Activated naive CD4-positive, alpha-beta T cell treated with anti-CD3 and anti-CD28 coated beads for 36 hours (primary cell): ENCODE measurements at regions not wholly inside any gene's neighbourhood (a gene's known extent, or its start where the extent isn't known, plus 50 kb on each side); places are given as distances from the start of the nearest gene placed in this dataset.

Source experiments
- CTCF ChIA-PET: fragments of 350-600 bp; sonication (Branson Sonifier 250); formaldehyde crosslinking; loops from one replicate; lab custom pipeline; 2021; ENCODE audit warnings: antibody characterized with exemption; lab: Charles Lee
- DNase-seq: peaks from one replicate; pipeline ENCODE4 v3.0.0-alpha.2; 2020
- H3K27ac Mint-ChIP-seq: one replicate; pipeline ENCODE4 v1.8.0; 2021; ENCODE audit warnings: mild to moderate bottlenecking, mixed read lengths
- H3K27me3 Mint-ChIP-seq: one replicate; pipeline ENCODE4 v1.8.0; 2021; ENCODE audit warnings: low read depth, mixed read lengths
- H3K36me3 Mint-ChIP-seq: one replicate; pipeline ENCODE4 v1.8.0; 2021; ENCODE audit warnings: low read depth, mixed read lengths
- H3K4me1 Mint-ChIP-seq: one replicate; pipeline ENCODE4 v1.8.0; 2021; ENCODE audit warnings: low read depth, mixed read lengths
- H3K4me3 Mint-ChIP-seq: one replicate; pipeline ENCODE4 v1.8.0; 2021; ENCODE audit warnings: mild to moderate bottlenecking, moderate library complexity, mixed read lengths
- H3K9me3 Mint-ChIP-seq: one replicate; pipeline ENCODE4 v1.8.0; 2021; ENCODE audit warnings: mixed read lengths
- intact Hi-C: fragments of 100-400 bp; cut with micrococcal nuclease; formaldehyde crosslinking; loops from one replicate; pipeline ENCODE4 v1.15.1; 2023

DNA sequence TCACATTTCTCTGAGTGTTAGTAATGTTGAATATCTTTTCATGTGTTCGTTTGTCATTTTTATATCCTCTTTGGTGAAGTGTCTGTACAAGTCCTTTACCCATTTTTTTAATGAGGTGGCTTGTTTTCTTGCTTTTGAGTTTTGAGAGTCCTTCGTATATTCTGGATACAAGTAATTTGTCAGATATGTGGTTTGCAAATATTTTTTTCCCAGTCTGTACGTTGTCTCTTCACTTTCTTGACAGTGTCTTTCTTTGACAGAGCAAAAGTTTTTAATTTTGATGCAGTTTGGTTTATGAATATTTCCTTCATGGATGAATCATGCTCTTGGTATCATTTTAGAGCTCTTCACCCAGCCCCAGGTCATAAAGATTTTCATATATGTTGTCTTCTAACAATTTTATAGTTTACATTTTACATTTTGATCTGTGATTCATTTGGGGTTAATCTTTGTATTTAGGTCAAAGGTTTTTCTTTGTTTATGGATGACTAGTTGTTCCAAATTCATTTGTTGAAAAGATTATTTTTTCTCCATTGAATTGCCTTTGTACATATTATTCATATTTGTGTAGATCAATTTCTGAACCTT is 152.5 kb downstream of the MRPL14 start:
- no peaks in the 10 kb centered on the region for H3K36me3 Mint-ChIP-seq
- no peak overlapping the region for H3K4me3 Mint-ChIP-seq
- no peak overlapping the region for H3K27ac Mint-ChIP-seq
- H3K9me3 Mint-ChIP-seq = no peaks in the 10 kb centered on the region
- H3K27me3 Mint-ChIP-seq = peaks cover 4% of the 10 kb centered on the region
- no peaks in the 10 kb centered on the region for H3K4me1 Mint-ChIP-seq
- intact Hi-C loops = no loop called here
- CTCF ChIA-PET = interaction anchor here (1.1 to 1.2 kb wide), 2 partner anchors 12 to 17 kb away, joined by 3 to 6 read pairs; no protein-coding TSS in a partner anchor
- no peak for DNase-seq

DNA sequence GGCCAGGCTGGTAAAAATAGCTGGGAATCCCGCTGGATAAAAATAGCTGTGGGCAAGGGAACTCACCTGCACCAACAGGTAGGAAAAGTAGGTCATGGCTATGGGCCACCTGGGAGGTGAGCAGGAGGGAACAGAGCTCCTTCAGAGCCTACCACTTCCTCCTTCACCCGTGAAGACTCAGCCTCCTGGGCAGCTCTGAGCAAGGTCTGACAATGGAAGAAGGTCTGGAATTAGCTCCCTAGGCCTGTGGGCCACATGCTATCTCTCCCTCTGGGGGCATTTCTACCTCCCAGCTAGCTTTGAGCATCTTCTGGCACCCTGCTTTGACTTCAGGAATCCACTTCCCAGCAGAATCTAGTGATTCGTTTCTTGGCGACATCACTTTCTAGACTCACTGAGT is 153.9 kb downstream of the MRPL14 start:
- Mint-ChIP-seq H3K4me1 (no peaks in the 10 kb centered on the region), H3K9me3 (no peaks in the 10 kb centered on the region), H3K4me3 (no peak overlapping the region), H3K27me3 (peaks cover 4% of the 10 kb centered on the region), H3K27ac (no peak overlapping the region), H3K36me3 (no peaks in the 10 kb centered on the region)
- intact Hi-C loops = no loop called here
- no peak for DNase-seq
- CTCF ChIA-PET = no interaction called here

- no peak overlapping the region for H3K4me3 Mint-ChIP-seq
- no peaks in the 10 kb centered on the region for H3K4me1 Mint-ChIP-seq
- no peaks in the 10 kb centered on the region for H3K9me3 Mint-ChIP-seq
- no peaks in the 10 kb centered on the region for H3K36me3 Mint-ChIP-seq
- intact Hi-C loops = no loop called here
- H3K27ac Mint-ChIP-seq = no peak overlapping the region
- H3K27me3 Mint-ChIP-seq = peaks cover 4% of the 10 kb centered on the region
- no peak for DNase-seq
- CTCF ChIA-PET = no interaction called here
These were observed 154.3 kb downstream of the MRPL14 start for GRCh38 chr6:43972913-43973300.

- H3K9me3 Mint-ChIP-seq = no peaks in the 10 kb centered on the region
- H3K36me3 Mint-ChIP-seq = no peaks in the 10 kb centered on the region
- CTCF ChIA-PET = no interaction called here
- no peaks in the 10 kb centered on the region for H3K4me1 Mint-ChIP-seq
- H3K27ac Mint-ChIP-seq = no peak overlapping the region
- intact Hi-C loops = no loop called here
- peaks cover 4% of the 10 kb centered on the region for H3K27me3 Mint-ChIP-seq
- no peak for DNase-seq
- H3K4me3 Mint-ChIP-seq = no peak overlapping the region
These were observed 154.9 kb downstream of the MRPL14 start for GRCh38 chr6:43972179-43972912.

DNA sequence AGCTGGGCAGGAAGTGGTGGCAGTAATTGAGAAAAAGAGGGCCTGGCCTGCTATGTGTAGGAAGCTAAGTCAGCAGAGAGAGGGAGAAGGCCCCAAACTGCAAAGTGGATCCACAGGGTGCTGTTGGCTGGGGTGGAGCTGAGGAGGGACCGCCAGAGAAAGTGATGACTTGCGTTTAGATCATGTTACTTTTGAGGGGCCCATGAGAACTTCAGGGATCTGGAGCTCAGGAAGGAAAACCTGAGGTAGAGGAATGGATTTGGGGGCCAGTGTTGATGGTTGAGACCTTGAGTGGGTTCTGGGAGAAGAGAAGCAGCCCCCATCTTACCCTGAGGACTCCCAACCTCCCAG is 155.5 kb downstream of the MRPL14 start:
- intact Hi-C loops = no loop called here
- Mint-ChIP-seq H3K27me3 (no peaks in the 10 kb centered on the region), H3K27ac (no peak overlapping the region), H3K36me3 (no peaks in the 10 kb centered on the region), H3K9me3 (no peaks in the 10 kb centered on the region), H3K4me1 (no peaks in the 10 kb centered on the region), H3K4me3 (no peak overlapping the region)
- CTCF ChIA-PET = interaction anchor here (1.5 kb wide), 1 partner anchor 9 kb away, joined by 4 read pairs; no protein-coding TSS in a partner anchor
- no peak for DNase-seq

DNA sequence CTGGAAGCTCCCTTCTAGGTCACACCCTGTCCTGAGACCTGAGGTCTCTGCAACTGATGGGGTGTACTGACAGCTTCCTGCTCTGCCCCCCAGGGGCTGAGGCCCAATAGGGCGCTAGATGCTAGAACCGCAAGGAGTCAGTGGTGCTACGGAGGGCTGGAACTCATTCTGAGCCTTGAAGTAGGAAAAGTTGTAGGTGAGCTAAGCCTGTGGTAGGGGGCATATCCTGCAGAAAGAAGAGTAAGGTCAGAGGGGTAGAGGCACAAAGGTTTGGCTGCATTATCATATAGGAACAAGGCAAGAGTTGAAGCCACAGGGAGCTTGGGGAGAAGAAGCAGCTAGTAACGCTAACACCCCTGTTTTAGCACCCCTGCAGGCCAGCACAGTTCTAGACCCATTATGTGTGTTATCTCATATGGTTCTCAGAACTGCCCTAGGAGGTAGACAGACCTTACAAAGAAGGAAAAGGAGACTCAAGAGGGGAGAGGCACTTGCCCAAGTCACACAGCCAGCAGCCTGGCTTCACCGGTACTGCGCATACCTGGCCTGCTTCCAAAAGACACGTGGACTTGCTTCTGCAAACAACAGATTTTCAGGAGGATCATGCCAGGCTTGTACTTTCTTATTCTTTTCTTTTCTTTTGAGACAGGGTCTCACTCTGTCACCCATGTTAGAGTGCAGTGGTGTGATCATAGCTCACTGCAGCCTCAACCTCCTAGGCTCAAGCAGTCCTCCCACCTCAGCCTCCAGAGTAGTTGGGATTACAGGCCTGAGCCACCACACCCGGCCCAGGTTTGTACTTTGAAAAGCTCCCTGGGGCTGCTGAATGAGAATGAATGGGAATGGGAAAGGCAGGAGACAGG is 156.1 kb downstream of the MRPL14 start:
- Mint-ChIP-seq H3K27ac (no peak overlapping the region), H3K36me3 (no peaks in the 10 kb centered on the region), H3K9me3 (no peaks in the 10 kb centered on the region), H3K27me3 (peaks cover 5% of the 10 kb centered on the region), H3K4me3 (no peak overlapping the region), H3K4me1 (no peaks in the 10 kb centered on the region)
- no peak for DNase-seq
- intact Hi-C loops = no loop called here
- CTCF ChIA-PET = interaction anchor here (0.6 to 1.5 kb wide), 4 partner anchors 9 to 103 kb away, joined by 3 to 4 read pairs (median 3); no protein-coding TSS in a partner anchor

DNA sequence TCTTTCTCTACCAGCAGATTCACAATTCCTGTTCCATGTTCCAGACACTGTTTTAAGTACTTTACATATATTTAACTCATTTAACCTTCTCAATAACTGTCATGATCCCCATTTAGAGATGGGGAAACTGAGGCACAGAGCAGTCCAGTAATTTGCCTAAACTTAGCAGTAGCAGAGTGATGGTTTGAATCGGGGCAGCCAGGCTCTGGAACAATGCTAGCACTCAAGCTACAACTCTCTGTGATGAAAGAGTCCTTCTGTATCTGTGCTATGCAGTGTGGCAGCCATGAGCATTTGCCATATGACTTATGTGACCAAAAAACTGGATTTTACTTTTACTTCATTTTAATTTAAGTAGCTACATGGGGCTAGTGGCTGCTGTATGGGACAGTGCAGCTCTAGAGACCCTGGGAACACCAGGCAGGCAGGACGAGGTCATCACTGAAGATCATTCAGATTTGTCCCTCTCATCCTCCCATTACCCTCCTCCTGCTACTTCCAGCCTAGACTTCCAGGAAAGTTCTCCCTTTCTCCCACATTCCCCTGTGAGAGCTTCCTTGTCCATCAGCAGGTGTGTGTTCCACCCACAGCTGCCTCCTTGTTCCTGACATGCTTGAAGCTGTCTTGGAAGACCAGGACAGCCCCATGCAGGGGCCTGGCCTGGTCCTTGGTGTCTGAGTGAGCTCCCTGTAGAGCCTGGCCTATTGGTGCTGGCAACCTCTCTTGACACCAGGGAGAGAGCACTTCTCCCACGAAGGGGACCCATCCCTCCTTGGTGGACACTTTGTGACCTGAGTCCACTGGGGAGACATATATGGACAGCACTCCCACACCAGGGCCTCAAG is 157.0 kb downstream of the MRPL14 start:
- no peak for DNase-seq
- Mint-ChIP-seq H3K27ac (no peak overlapping the region), H3K27me3 (peaks cover 6% of the 10 kb centered on the region), H3K9me3 (no peaks in the 10 kb centered on the region), H3K36me3 (no peaks in the 10 kb centered on the region), H3K4me1 (no peaks in the 10 kb centered on the region), H3K4me3 (no peak overlapping the region)
- intact Hi-C loops = no loop called here
- CTCF ChIA-PET = interaction anchor here (0.6 to 1.5 kb wide), 4 partner anchors 10 to 104 kb away, joined by 3 to 4 read pairs (median 3); no protein-coding TSS in a partner anchor

DNA sequence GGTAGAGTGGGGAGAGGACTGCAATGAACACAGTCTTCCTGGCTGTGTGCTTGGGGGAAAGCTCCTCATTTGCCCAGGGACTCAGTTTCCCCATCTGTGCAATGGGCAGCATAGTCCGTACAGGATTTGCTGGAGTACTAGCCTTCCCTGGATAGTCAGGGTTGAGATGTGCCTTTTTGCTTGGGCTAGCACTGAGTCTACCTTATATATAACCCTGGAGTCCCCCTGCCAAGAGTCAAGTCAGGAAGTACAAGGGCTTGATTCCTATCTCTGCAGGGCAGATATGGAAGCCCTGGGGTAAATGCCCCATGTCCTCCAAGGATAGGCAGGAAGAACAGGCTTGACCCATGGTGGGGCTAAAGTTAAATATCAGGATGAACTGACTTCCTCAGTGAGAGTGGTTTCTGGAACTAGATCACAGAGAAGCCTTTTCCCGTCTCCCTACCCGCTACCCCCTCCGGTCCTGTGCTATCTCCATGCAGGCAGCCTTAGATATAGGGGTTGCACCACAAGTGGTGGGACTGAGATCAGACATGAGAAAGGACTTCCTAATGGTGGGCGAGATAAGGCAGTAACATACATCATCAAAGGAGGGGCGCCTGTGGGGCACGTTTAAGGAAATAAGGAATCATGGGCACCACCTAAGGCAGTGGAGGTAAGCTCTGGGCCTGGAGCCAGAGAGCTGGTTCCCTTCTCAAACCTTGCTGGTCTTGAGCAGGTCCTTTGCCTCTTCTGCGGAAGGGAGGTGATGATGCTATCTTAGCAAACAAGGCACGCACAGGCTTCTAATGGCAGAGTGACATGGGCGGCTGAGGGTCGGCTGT is 157.9 kb downstream of the MRPL14 start:
- Mint-ChIP-seq H3K36me3 (no peaks in the 10 kb centered on the region), H3K4me3 (no peak overlapping the region), H3K4me1 (no peaks in the 10 kb centered on the region), H3K27ac (no peak overlapping the region), H3K9me3 (no peaks in the 10 kb centered on the region), H3K27me3 (peaks cover 6% of the 10 kb centered on the region)
- intact Hi-C loops = no loop called here
- no peak for DNase-seq
- CTCF ChIA-PET = interaction anchor here (1.0 kb wide), 1 partner anchor 195 kb away, joined by 3 read pairs; no protein-coding TSS in a partner anchor

GRCh38 chr6:43968110-43968965 is 158.9 kb downstream of the MRPL14 start:
- Mint-ChIP-seq H3K36me3 (no peaks in the 10 kb centered on the region), H3K4me3 (no peak overlapping the region), H3K27ac (no peak overlapping the region), H3K27me3 (peaks cover 6% of the 10 kb centered on the region), H3K9me3 (no peaks in the 10 kb centered on the region), H3K4me1 (no peaks in the 10 kb centered on the region)
- CTCF ChIA-PET = interaction anchor here (1.0 kb wide), 1 partner anchor 194 kb away, joined by 3 read pairs; no protein-coding TSS in a partner anchor
- no peak for DNase-seq
- intact Hi-C loops = no loop called here

- H3K27me3 Mint-ChIP-seq = peaks cover 6% of the 10 kb centered on the region
- H3K4me3 Mint-ChIP-seq = no peak overlapping the region
- no peaks in the 10 kb centered on the region for H3K4me1 Mint-ChIP-seq
- no peak for DNase-seq
- H3K9me3 Mint-ChIP-seq = no peaks in the 10 kb centered on the region
- CTCF ChIA-PET = interaction anchor here (1.2 kb wide), 1 partner anchor 132 kb away, joined by 3 read pairs; no protein-coding TSS in a partner anchor
- intact Hi-C loops = no loop called here
- H3K27ac Mint-ChIP-seq = no peak overlapping the region
- no peaks in the 10 kb centered on the region for H3K36me3 Mint-ChIP-seq
These were observed 159.5 kb downstream of the MRPL14 start for GRCh38 chr6:43967719-43968091.
